Activated B cell treated with CpG ODN at 0.5 μM for 24 hours (primary cell): ENCODE measurements at regions not wholly inside any gene's neighbourhood (a gene's known extent, or its start where the extent isn't known, plus 50 kb on each side); places are given as distances from the start of the nearest gene placed in this dataset.

Source experiments
- ATAC-seq: fragments of 200-7000 bp; cut with Tn5 transposase; one replicate; pipeline ENCODE4 v1.10.0; 2021; ENCODE audit warnings: low read depth, mild to moderate bottlenecking, moderate library complexity
- CTCF ChIA-PET: fragments of 350-600 bp; sonication (Branson Sonifier 250); formaldehyde crosslinking; loops from one replicate; lab custom pipeline; 2021; ENCODE audit warnings: antibody characterized with exemption; lab: Charles Lee
- POLR2A ChIA-PET: fragments of 350-600 bp; sonication (Branson Sonifier 250); formaldehyde crosslinking; loops from one replicate; lab custom pipeline; 2021; ENCODE audit warnings: antibody characterized with exemption; lab: Charles Lee
- DNase-seq: peaks from one replicate; pipeline ENCODE4 v3.0.0; 2022
- H3K27ac Mint-ChIP-seq: one replicate; pipeline ENCODE4 v1.8.0; 2020; ENCODE audit warnings: mixed read lengths
- H3K27me3 Mint-ChIP-seq: one replicate; pipeline ENCODE4 v1.8.0; 2021; ENCODE audit warnings: mixed read lengths
- H3K36me3 Mint-ChIP-seq: one replicate; pipeline ENCODE4 v1.8.0; 2021; ENCODE audit warnings: low read depth, mixed read lengths
- H3K4me1 Mint-ChIP-seq: one replicate; pipeline ENCODE4 v1.8.0; 2021; ENCODE audit warnings: mixed read lengths
- H3K4me3 Mint-ChIP-seq: one replicate; pipeline ENCODE4 v1.8.0; 2020; ENCODE audit warnings: mild to moderate bottlenecking, mixed read lengths
- H3K9me3 Mint-ChIP-seq: one replicate; pipeline ENCODE4 v1.8.0; 2020; ENCODE audit warnings: mixed read lengths
- intact Hi-C: fragments of 100-400 bp; cut with micrococcal nuclease; formaldehyde crosslinking; loops from one replicate; pipeline ENCODE4 v1.15.1; 2024
- TF ChIP-seq, protein P1 (sequence below): fragments of 200-600 bp; IDR thresholded peaks from one replicate; pipeline ENCODE4 v1.8.0; 2022; ENCODE audit warnings: antibody characterized with exemption, mild to moderate bottlenecking

DNA sequence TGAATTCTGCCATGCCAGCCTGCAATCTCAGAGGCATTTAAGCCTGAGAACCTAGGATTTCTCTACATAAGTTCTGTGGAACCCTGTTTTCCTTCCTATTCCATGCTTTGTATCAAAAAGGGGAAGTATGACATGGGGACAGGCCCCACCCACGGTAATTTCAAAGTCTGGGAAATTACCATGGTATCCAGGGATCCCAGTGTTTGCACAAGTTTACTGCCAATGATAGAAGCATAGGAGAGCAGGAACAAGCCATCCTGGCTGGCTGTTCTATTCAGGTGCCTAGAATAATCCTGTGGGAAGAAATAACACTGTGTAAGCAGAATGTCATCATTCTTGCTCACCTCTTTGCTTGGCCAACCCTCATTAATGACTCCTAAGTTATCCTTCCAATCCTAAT lies 53.8 kb upstream of the ATP1B1 start:
- peaks cover 5% of the 10 kb centered on the region for H3K27me3 Mint-ChIP-seq
- ATAC-seq (no peak), DNase-seq (no peak)
- CTCF ChIA-PET, result no interaction called here
- no peak overlapping the region for H3K4me3 Mint-ChIP-seq
- H3K27ac Mint-ChIP-seq, result no peak overlapping the region
- POLR2A ChIA-PET, result no interaction called here
- H3K9me3 Mint-ChIP-seq, result no peaks in the 10 kb centered on the region
- intact Hi-C loops, result no loop called here
- no peaks in the 10 kb centered on the region for H3K4me1 Mint-ChIP-seq
- no peaks in the 10 kb centered on the region for H3K36me3 Mint-ChIP-seq
- TF ChIP-seq, protein P1, sequence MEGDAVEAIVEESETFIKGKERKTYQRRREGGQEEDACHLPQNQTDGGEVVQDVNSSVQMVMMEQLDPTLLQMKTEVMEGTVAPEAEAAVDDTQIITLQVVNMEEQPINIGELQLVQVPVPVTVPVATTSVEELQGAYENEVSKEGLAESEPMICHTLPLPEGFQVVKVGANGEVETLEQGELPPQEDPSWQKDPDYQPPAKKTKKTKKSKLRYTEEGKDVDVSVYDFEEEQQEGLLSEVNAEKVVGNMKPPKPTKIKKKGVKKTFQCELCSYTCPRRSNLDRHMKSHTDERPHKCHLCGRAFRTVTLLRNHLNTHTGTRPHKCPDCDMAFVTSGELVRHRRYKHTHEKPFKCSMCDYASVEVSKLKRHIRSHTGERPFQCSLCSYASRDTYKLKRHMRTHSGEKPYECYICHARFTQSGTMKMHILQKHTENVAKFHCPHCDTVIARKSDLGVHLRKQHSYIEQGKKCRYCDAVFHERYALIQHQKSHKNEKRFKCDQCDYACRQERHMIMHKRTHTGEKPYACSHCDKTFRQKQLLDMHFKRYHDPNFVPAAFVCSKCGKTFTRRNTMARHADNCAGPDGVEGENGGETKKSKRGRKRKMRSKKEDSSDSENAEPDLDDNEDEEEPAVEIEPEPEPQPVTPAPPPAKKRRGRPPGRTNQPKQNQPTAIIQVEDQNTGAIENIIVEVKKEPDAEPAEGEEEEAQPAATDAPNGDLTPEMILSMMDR, result no peak

DNA sequence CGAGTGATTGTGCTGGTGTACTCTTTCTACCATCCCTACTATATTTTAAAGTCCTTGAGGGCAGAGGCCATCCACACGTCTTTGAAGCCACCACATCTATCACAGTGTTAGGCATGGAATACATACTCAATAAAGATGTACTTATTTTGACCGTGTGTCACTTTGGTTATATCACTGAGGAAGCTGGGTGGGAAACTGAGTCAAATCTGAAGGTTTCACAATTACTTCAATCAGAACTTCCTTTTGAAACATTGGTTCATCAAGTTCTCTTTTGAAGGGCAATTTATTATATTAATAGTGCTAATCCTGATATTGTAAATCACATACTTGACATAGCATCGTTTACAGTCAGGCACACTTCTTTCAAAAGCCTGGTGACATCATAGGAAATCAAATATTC lies 53.3 kb upstream of the ATP1B1 start:
- ChIA-PET POLR2A (no interaction called here), CTCF (no interaction called here)
- TF ChIP-seq, protein P1, result no peak

More for the DNA sequence above, 53.3 kb upstream of the ATP1B1 start:
- Mint-ChIP-seq H3K27me3 (peaks cover 1% of the 10 kb centered on the region), H3K9me3 (no peaks in the 10 kb centered on the region), H3K27ac (no peak overlapping the region), H3K4me3 (no peak overlapping the region), H3K36me3 (no peaks in the 10 kb centered on the region), H3K4me1 (no peaks in the 10 kb centered on the region)
- ATAC-seq (no peak), DNase-seq (no peak)
- intact Hi-C loops, result no loop called here
